HL-60 (cell line): ENCODE measurements at regions not wholly inside any gene's neighbourhood (a gene's known extent, or its start where the extent isn't known, plus 50 kb on each side); places are given as distances from the start of the nearest gene placed in this dataset.

ENCODE experiments used
- DNase-seq, 2 experiments: peaks; one replicate each; pipeline ENCODE4 v3.0.0-alpha.2; 2010 to 2020; ENCODE audit warnings: low read depth in 1 of 2, low spot score in 1 of 2
- H3K27ac ChIP-seq: fragments of 250-450 bp; sonication (Bioruptor Pico); replicated peaks from 2 replicates; pipeline ENCODE4 v1.5.1; 2020; ENCODE audit warnings: mild to moderate bottlenecking, moderate library complexity
- H3K27me3 ChIP-seq: fragments of 250-450 bp; sonication (Bioruptor Pico); 2 replicates; pipeline ENCODE4 v1.5.1; 2021; ENCODE audit warnings: mild to moderate bottlenecking, moderate library complexity; ENCODE audit not compliant: insufficient read depth, poor library complexity, severe bottlenecking
- H3K4me3 ChIP-seq: replicated peaks from 2 replicates; pipeline ENCODE4 v1.5.1; 2011; ENCODE audit warnings: mild to moderate bottlenecking, control low read depth, low read length; ENCODE audit not compliant: insufficient read depth
- CTCF ChIP-seq: IDR thresholded peaks from one replicate; pipeline ENCODE4 v1.5.1; 2011; ENCODE audit warnings: low read length, control low read depth, inconsistent platforms; ENCODE audit not compliant: insufficient read depth
- GABPA ChIP-seq: IDR thresholded peaks from 2 replicates; pipeline ENCODE4 v1.6.1; 2012; ENCODE audit warnings: low read depth
- POLR2AphosphoS5 ChIP-seq: IDR thresholded peaks from 2 replicates; pipeline ENCODE4 v1.6.1; 2012; ENCODE audit warnings: low read depth
- REST ChIP-seq: IDR thresholded peaks from 2 replicates; pipeline ENCODE4 v1.6.1; 2012; ENCODE audit warnings: low read depth; ENCODE audit not compliant: insufficient replicate concordance
- SPI1 ChIP-seq: IDR thresholded peaks from 2 replicates; pipeline ENCODE4 v1.6.1; 2012; ENCODE audit warnings: low read depth, mild to moderate bottlenecking, borderline replicate concordance

DNA sequence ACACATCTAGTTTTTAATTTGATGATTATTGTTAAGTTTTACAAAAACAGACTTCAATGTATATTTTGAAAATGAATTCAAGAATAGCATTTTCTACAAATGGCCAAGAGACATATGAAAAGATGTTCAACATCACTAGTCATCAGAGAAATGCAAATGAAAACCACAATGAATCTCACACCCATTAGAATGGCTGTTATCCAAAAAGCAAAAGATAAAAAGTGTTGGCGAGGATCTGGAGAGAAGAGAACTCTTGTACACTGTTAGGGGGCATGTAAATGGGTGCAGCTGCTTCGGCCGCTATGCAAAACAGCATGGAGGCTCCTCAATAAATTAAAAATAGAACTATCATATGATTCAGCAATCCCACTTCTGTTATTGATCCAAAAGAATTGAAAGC lies 185.8 kb upstream of the CCN2 start:
- H3K4me3 ChIP-seq, result no peak overlapping the region
- H3K27me3 ChIP-seq, result no peaks in the 10 kb centered on the region
- TF ChIP-seq POLR2AphosphoS5, result no peak
- TF ChIP-seq CTCF, result no peak
- no peak for TF ChIP-seq REST
- TF ChIP-seq SPI1, result no peak
- no peak for TF ChIP-seq GABPA
- no peak overlapping the region for H3K27ac ChIP-seq
- no peak for DNase-seq

GRCh38 chr6:132135409-132135808 lies 184.2 kb upstream of the CCN2 start:
- DNase-seq, result no peak
- H3K4me3 ChIP-seq, result no peak overlapping the region
- H3K27me3 ChIP-seq, result peaks cover 7% of the 10 kb centered on the region
- TF ChIP-seq SPI1, result no peak
- no peak for TF ChIP-seq REST
- no peak for TF ChIP-seq POLR2AphosphoS5
- no peak for TF ChIP-seq GABPA
- no peak overlapping the region for H3K27ac ChIP-seq

- no peak overlapping the region for H3K4me3 ChIP-seq
- no peak for DNase-seq
- TF ChIP-seq CTCF, result no peak
- TF ChIP-seq GABPA, result no peak
- peaks cover 7% of the 10 kb centered on the region for H3K27me3 ChIP-seq
- H3K27ac ChIP-seq, result no peak overlapping the region
Observed at GRCh38 chr6:132133736-132134445, 182.7 kb upstream of the CCN2 start.

DNA sequence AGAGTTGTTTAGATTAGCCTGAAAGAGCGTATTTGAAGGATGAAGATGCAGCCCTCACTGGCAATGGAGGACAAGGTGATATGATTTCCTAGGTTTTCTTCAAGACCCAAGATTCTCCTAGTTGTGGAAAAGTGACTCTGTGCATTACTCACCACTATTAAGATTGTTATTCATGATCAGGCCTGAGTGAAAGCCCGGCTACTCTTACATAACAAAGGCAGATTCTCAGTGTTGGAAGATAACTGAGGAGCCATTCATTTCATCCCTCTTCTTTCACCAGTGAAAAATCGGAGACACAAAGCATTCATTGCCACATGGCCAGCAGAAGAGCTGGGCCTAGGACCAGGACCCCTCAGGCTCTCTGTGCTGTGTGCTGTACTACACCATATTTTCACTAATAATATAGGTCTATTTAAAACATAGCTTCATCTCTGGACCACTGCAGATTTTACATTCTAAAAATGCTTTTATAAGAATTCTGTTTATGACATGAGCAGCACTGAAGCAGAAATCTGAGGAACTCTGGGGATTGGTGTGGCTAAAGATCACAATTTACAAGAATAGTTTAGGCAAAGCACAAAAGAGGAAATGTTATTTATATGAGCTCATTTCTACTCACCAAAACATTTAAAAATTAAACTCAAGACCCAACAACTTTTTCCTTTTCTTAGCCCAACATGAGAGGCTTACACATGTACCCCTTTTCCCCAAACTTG lies 181.9 kb upstream of the CCN2 start:
- H3K27me3 ChIP-seq, result peaks cover 7% of the 10 kb centered on the region
- DNase-seq, result no peak
- no peak overlapping the region for H3K27ac ChIP-seq
- no peak overlapping the region for H3K4me3 ChIP-seq
- TF ChIP-seq GABPA (no peak), CTCF (no peak), POLR2AphosphoS5 (no peak), REST (no peak), SPI1 (no peak)
